ENCODE measurements at regions not wholly inside any gene's neighbourhood (a gene's known extent, or its start where the extent isn't known, plus 50 kb on each side); places are given as distances from the start of the nearest gene placed in this dataset.

DNA sequence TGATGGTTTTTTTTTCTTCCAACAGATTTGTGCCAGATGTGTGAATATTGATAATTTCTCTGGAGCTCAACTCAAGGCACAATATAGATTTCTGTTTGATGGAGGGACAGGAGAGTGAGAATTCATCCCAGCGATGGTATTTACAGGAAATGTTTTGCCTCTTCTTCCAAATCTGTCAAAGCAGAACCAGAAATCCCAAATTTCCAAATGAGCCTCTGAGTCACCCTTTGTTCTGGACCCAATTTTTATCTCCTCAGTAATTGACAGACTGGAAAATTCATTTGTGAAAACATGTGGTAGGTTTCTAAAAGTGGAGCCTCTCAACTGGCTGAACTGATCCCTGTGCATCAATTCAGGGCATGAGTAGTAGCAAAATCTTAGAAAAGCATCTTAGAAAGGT, 223.2 kb upstream of the TSHZ2 start (continued):
- TF ChIP-seq, protein P1, sequence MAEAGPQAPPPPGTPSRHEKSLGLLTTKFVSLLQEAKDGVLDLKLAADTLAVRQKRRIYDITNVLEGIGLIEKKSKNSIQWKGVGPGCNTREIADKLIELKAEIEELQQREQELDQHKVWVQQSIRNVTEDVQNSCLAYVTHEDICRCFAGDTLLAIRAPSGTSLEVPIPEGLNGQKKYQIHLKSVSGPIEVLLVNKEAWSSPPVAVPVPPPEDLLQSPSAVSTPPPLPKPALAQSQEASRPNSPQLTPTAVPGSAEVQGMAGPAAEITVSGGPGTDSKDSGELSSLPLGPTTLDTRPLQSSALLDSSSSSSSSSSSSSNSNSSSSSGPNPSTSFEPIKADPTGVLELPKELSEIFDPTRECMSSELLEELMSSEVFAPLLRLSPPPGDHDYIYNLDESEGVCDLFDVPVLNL (CRISPR knock-in tag; IDR thresholded peaks at IDR 0.05; ENCODE audit: borderline replicate concordance, low read depth): no peak
- no peak for TF ChIP-seq MYBL2 (CRISPR knock-in tag; IDR thresholded peaks at IDR 0.05)

DNA sequence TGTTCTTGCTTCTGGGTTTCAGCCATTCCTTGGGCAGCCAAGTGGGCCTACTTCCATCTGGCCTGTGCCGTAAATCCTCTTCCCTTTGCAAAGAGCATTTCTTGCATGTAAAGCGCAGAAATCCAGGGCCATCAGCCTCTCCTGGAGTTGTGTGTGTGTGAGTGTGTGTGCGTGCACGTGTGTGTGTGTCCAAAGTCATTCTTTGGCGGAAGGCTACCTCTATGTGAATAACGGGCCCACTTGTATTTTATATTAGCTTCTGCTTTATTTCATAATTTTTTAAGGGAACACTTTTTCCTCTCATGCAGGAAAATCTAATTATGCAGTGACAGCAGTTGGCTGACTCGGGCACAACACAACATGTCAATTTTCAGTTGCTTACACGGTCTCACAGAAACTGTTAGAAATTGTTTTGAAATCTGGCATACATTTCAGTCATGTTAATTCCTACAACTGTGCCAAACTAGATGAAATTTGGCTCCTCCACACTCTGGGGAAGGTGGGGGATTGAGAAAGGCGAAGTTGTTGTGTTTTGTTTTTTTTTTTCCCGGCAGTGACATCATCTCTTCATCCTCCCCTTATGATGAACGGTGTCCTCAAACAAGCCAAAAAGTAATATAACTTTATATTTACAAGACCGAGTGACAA, 223.7 kb upstream of the TSHZ2 start:
- Mint-ChIP-seq H3K4me3 (no peak overlapping the region), H3K27me3 (ENCODE audit: low read depth) (no peaks in the 10 kb centered on the region), H3K36me3 (no peaks in the 10 kb centered on the region), H3K27ac (no peak overlapping the region), H3K4me1 (peaks cover 14% of the 10 kb centered on the region), H3K9me3 (no peaks in the 10 kb centered on the region)
- ATAC-seq: no peak
- no peak for DNase-seq (ENCODE audit: low spot score)
- ChIA-PET CTCF (interaction anchor here (0.5 to 2.2 kb wide), 9 partner anchors 11 to 799 kb away, joined by 3 to 7 read pairs (median 3); no protein-coding TSS in a partner anchor), POLR2A (no interaction called here)
- TF ChIP-seq, protein P2, sequence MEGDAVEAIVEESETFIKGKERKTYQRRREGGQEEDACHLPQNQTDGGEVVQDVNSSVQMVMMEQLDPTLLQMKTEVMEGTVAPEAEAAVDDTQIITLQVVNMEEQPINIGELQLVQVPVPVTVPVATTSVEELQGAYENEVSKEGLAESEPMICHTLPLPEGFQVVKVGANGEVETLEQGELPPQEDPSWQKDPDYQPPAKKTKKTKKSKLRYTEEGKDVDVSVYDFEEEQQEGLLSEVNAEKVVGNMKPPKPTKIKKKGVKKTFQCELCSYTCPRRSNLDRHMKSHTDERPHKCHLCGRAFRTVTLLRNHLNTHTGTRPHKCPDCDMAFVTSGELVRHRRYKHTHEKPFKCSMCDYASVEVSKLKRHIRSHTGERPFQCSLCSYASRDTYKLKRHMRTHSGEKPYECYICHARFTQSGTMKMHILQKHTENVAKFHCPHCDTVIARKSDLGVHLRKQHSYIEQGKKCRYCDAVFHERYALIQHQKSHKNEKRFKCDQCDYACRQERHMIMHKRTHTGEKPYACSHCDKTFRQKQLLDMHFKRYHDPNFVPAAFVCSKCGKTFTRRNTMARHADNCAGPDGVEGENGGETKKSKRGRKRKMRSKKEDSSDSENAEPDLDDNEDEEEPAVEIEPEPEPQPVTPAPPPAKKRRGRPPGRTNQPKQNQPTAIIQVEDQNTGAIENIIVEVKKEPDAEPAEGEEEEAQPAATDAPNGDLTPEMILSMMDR (IDR thresholded peaks at IDR 0.05): no peak
- TF ChIP-seq, protein P3, sequence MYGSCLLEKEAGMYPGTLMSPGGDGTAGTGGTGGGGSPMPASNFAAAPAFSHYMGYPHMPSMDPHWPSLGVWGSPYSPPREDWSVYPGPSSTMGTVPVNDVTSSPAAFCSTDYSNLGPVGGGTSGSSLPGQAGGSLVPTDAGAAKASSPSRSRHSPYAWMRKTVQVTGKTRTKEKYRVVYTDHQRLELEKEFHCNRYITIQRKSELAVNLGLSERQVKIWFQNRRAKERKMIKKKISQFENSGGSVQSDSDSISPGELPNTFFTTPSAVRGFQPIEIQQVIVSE (CRISPR knock-in tag; IDR thresholded peaks at IDR 0.05; ENCODE audit: borderline replicate concordance): no peak
- no peak for TF ChIP-seq SMAD4 (CRISPR knock-in tag; IDR thresholded peaks at IDR 0.05)
- no peak for TF ChIP-seq CBFB (CRISPR knock-in tag; IDR thresholded peaks at IDR 0.05; ENCODE audit: low read depth)
- TF ChIP-seq ATF1 (CRISPR knock-in tag; IDR thresholded peaks at IDR 0.05): no peak
- no peak for TF ChIP-seq EMX1 (CRISPR knock-in tag; IDR thresholded peaks at IDR 0.05)
- TF ChIP-seq RORB (CRISPR knock-in tag; IDR thresholded peaks at IDR 0.05): no peak
- TF ChIP-seq ZSCAN18 (CRISPR knock-in tag; IDR thresholded peaks at IDR 0.05): no peak

DNA sequence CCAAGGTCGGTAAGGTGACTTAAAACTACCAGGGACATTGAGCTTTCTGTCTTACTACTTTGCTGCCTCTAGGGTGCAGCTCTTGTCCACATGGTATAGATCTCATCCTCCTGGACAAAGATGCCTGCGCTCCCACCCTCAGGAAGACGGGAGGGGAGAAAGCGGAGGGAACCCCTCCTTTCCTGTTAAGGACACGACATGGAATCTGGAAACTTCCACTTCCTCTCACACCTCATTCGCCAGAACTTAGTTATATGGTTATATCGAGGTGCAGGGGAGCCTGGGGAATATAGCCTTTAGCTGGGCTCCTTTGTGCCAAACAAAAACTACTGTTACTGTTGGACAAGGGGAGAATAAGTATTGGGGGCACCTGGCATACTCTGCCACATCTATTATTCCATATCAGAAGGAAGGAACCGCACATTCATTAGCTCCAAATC, 224.3 kb upstream of the TSHZ2 start:
- ATAC-seq: peak; percentile 83

More for the DNA sequence above, 224.3 kb upstream of the TSHZ2 start:
- H3K27me3 Mint-ChIP-seq (ENCODE audit: low read depth): no peaks in the 10 kb centered on the region
- CTCF ChIA-PET: interaction anchor here (0.5 to 2.2 kb wide), 12 partner anchors 12 to 1187 kb away, joined by 3 to 7 read pairs (median 3); no protein-coding TSS in a partner anchor
- POLR2A ChIA-PET: interaction anchor here (0.6 kb wide), 1 partner anchor 179 kb away, joined by 8 read pairs; no protein-coding TSS in a partner anchor
- DNase-seq (ENCODE audit: low spot score): peak; percentile 34
- no peaks in the 10 kb centered on the region for H3K9me3 Mint-ChIP-seq
- peaks cover 15% of the 10 kb centered on the region for H3K4me1 Mint-ChIP-seq
- no peak overlapping the region for H3K4me3 Mint-ChIP-seq
- H3K27ac Mint-ChIP-seq: no peak overlapping the region
- no peaks in the 10 kb centered on the region for H3K36me3 Mint-ChIP-seq
- TF ChIP-seq, protein P2 (IDR thresholded peaks at IDR 0.05): peak; percentile 39; the same call in 1 of the 2 replicates
- TF ChIP-seq HMGA2 (CRISPR knock-in tag; IDR thresholded peaks at IDR 0.05): no peak

All from WTC11 (cell line).